Trophoblast cell (in vitro differentiated cells and primary cell): ENCODE measurements at regions not wholly inside any gene's neighbourhood (a gene's known extent, or its start where the extent isn't known, plus 50 kb on each side); places are given as distances from the start of the nearest gene placed in this dataset.
"Not testable (repeated sequence)": the region's sequence is repeated elsewhere in the genome, so short reads cannot be mapped to it uniquely, and the experiment has no call there.

Experiments
- DNase-seq, 2 donors: peaks; one replicate each; pipeline ENCODE4 v3.0.0-alpha.2; 2016
- H2AFZ ChIP-seq: 2 replicates; pipeline ENCODE4 v1.6.1; 2013; ENCODE audit warnings: low read length, moderate library complexity, mild to moderate bottlenecking; ENCODE audit not compliant: insufficient read depth, poor library complexity
- H2AK5ac ChIP-seq: 2 replicates; pipeline ENCODE4 v1.6.1; 2013; ENCODE audit warnings: mild to moderate bottlenecking, low read length
- H2BK120ac ChIP-seq: 2 replicates; pipeline ENCODE4 v1.6.1; 2013; ENCODE audit warnings: low read length, mild to moderate bottlenecking, moderate library complexity; ENCODE audit not compliant: insufficient read depth, poor library complexity
- H2BK12ac ChIP-seq: 2 replicates; pipeline ENCODE4 v1.6.1; 2013; ENCODE audit warnings: mild to moderate bottlenecking, low read length, moderate library complexity
- H2BK5ac ChIP-seq: 2 replicates; pipeline ENCODE4 v1.6.1; 2013; ENCODE audit warnings: low read length, low read depth, moderate library complexity, mild to moderate bottlenecking; ENCODE audit not compliant: poor library complexity
- H3K14ac ChIP-seq: 2 replicates; pipeline ENCODE4 v1.6.1; 2013; ENCODE audit warnings: mild to moderate bottlenecking, low read length
- H3K18ac ChIP-seq: 2 replicates; pipeline ENCODE4 v1.6.1; 2013; ENCODE audit warnings: mild to moderate bottlenecking, low read length
- H3K23ac ChIP-seq: 2 replicates; pipeline ENCODE4 v1.6.1; 2013; ENCODE audit warnings: low read length
- H3K27ac ChIP-seq: 2 replicates; pipeline ENCODE4 v1.5.1; 2013; ENCODE audit warnings: low read depth, mild to moderate bottlenecking, inconsistent platforms, low read length, moderate library complexity
- H3K27me3 ChIP-seq: 2 replicates; pipeline ENCODE4 v1.6.1; 2013; ENCODE audit warnings: inconsistent platforms, mild to moderate bottlenecking, low read length, moderate library complexity; ENCODE audit not compliant: insufficient read depth
- H3K36me3 ChIP-seq, 2 experiments: 1 replicate in 1 of 2; 2 replicates in 1 of 2; pipeline ENCODE4 v1.6.1; 2013; ENCODE audit warnings: low read length in 2 of 2, mild to moderate bottlenecking in 2 of 2, moderate library complexity in 1 of 2; ENCODE audit not compliant: insufficient read depth in 2 of 2, control insufficient read depth in 1 of 2
- H3K4ac ChIP-seq: 2 replicates; pipeline ENCODE4 v1.6.1; 2013; ENCODE audit warnings: low read depth, mild to moderate bottlenecking, low read length, moderate library complexity
- H3K4me1 ChIP-seq, 2 experiments: 1 replicate in 1 of 2; 2 replicates in 1 of 2; pipeline ENCODE4 v1.6.1; 2013; ENCODE audit warnings: low read length in 2 of 2, mild to moderate bottlenecking in 2 of 2, moderate library complexity in 1 of 2; ENCODE audit not compliant: insufficient read depth in 2 of 2, control insufficient read depth in 1 of 2
- H3K4me2 ChIP-seq: 2 replicates; pipeline ENCODE4 v1.6.1; 2013; ENCODE audit warnings: inconsistent platforms, mild to moderate bottlenecking, low read length, moderate library complexity
- H3K4me3 ChIP-seq: 2 replicates; pipeline ENCODE4 v1.5.1; 2013; ENCODE audit warnings: mild to moderate bottlenecking, low read depth, low read length, inconsistent platforms
- H3K79me1 ChIP-seq: one replicate; pipeline ENCODE4 v1.6.1; 2013; ENCODE audit warnings: low read length
- H3K79me2 ChIP-seq: 2 replicates; pipeline ENCODE4 v1.6.1; 2013; ENCODE audit warnings: low read length, mild to moderate bottlenecking; ENCODE audit not compliant: control insufficient read depth, insufficient read depth, poor library complexity
- H3K9ac ChIP-seq: 2 replicates; pipeline ENCODE4 v1.6.1; 2013; ENCODE audit warnings: mild to moderate bottlenecking, low read length
- H3K9me3 ChIP-seq: 2 replicates; pipeline ENCODE4 v1.6.1; 2013; ENCODE audit warnings: low read depth, mild to moderate bottlenecking, control low read depth, inconsistent platforms, low read length; ENCODE audit not compliant: insufficient read depth
- H4K12ac ChIP-seq: 2 replicates; pipeline ENCODE4 v1.6.1; 2013; ENCODE audit warnings: low read depth, mild to moderate bottlenecking, low read length, moderate library complexity
- H4K8ac ChIP-seq: 2 replicates; pipeline ENCODE4 v1.6.1; 2013; ENCODE audit warnings: low read depth, mild to moderate bottlenecking, low read length, moderate library complexity
- H4K91ac ChIP-seq: one replicate; pipeline ENCODE4 v1.6.1; 2013; ENCODE audit warnings: low read depth, mild to moderate bottlenecking, low read length, moderate library complexity
- WGBS: extraction: QIAGEN DNeasy Blood & Tissue Kit; methylation state at CpG from one replicate; pipeline ENCODE4 v1.1.7; 2013; ENCODE audit warnings: missing lambda C conversion rate; ENCODE audit not compliant: insufficient read length, insufficient coverage; ENCODE audit errors: extremely low coverage; 5-methylcytosine and 5-hydroxymethylcytosine counted together

GRCh38 chr3:61387817-61388216 lies 136.6 kb upstream of the FHIT start:
- DNase-seq: peak; percentile 83 to 88
- Histone ChIP-seq H2AK5ac (no peak overlapping the region), H3K14ac (no peak overlapping the region), H2BK120ac (no peak overlapping the region), H4K8ac (no peak overlapping the region), H3K9ac (no peak overlapping the region), H3K27ac (no peak overlapping the region), H2BK12ac (no peak overlapping the region), H3K4ac (no peak overlapping the region), H2AFZ (no peak overlapping the region), H3K4me3 (no peak overlapping the region), H3K36me3 (peaks cover 0 to 3% of the 10 kb centered on the region in 2 experiments), H3K23ac (no peak overlapping the region), H3K9me3 (peaks cover 6% of the 10 kb centered on the region), H3K79me2 (no peaks in the 10 kb centered on the region), H4K91ac (no peak overlapping the region), H4K12ac (no peak overlapping the region), H3K4me2 (no peak overlapping the region), H3K18ac (no peak overlapping the region), H2BK5ac (no peak overlapping the region), H3K4me1 (no peaks in the 10 kb centered on the region), H3K27me3 (no peaks in the 10 kb centered on the region), H3K79me1 (no peaks in the 10 kb centered on the region)
- no CpG with 5 or more reads among the region's 3 CpGs for WGBS

- not testable (repeated sequence) for H3K79me1 ChIP-seq, H3K27me3 ChIP-seq, H3K23ac ChIP-seq, H2BK120ac ChIP-seq, H3K4me1 ChIP-seq, H3K27ac ChIP-seq, H2BK12ac ChIP-seq, H3K18ac ChIP-seq, H3K79me2 ChIP-seq, H3K14ac ChIP-seq, H3K4me3 ChIP-seq, H3K4ac ChIP-seq, DNase-seq, H4K8ac ChIP-seq, H4K12ac ChIP-seq, H3K36me3 ChIP-seq, H4K91ac ChIP-seq, H2AFZ ChIP-seq, H3K9ac ChIP-seq, H2AK5ac ChIP-seq, H3K4me2 ChIP-seq, H2BK5ac ChIP-seq
- WGBS: no CpG with 5 or more reads among the region's 23 CpGs
- H3K9me3 ChIP-seq: peaks cover 14% of the 10 kb centered on the region
These were observed 142.3 kb upstream of the FHIT start for GRCh38 chr3:61393480-61393947.

GRCh38 chr3:61401359-61401758 lies 150.1 kb upstream of the FHIT start:
- no peak overlapping the region for H3K23ac ChIP-seq
- no peak overlapping the region for H4K12ac ChIP-seq
- H3K4ac ChIP-seq: no peak overlapping the region
- no peaks in the 10 kb centered on the region for H3K79me1 ChIP-seq
- no peak overlapping the region for H2AFZ ChIP-seq
- no peak overlapping the region for H3K14ac ChIP-seq
- WGBS: no CpG with 5 or more reads among the region's 3 CpGs
- H3K4me2 ChIP-seq: no peak overlapping the region
- H4K91ac ChIP-seq: no peak overlapping the region
- H3K36me3 ChIP-seq: no peaks in the 10 kb centered on the region
- H3K4me3 ChIP-seq: no peak overlapping the region
- H3K9me3 ChIP-seq: no peaks in the 10 kb centered on the region
- no peaks in the 10 kb centered on the region for H3K27me3 ChIP-seq
- H3K9ac ChIP-seq: no peak overlapping the region
- no peak overlapping the region for H3K27ac ChIP-seq
- no peak overlapping the region for H2BK12ac ChIP-seq
- H3K4me1 ChIP-seq: no peaks in the 10 kb centered on the region
- no peak overlapping the region for H2BK5ac ChIP-seq
- no peaks in the 10 kb centered on the region for H3K79me2 ChIP-seq
- no peak overlapping the region for H4K8ac ChIP-seq
- H2BK120ac ChIP-seq: no peak overlapping the region
- H3K18ac ChIP-seq: no peak overlapping the region
- H2AK5ac ChIP-seq: no peak overlapping the region
- DNase-seq: no peak

GRCh38 chr3:61407397-61407796 lies 154.0 kb upstream of the PTPRG start:
- no peak overlapping the region for H3K23ac ChIP-seq
- H4K12ac ChIP-seq: no peak overlapping the region
- no peak overlapping the region for H2BK12ac ChIP-seq
- no peaks in the 10 kb centered on the region for H3K4me1 ChIP-seq
- no peak overlapping the region for H3K9ac ChIP-seq
- H3K18ac ChIP-seq: no peak overlapping the region
- WGBS: no CpG with 5 or more reads among the region's 1 CpG
- H2BK5ac ChIP-seq: no peak overlapping the region
- H3K79me1 ChIP-seq: no peaks in the 10 kb centered on the region
- H3K4ac ChIP-seq: no peak overlapping the region
- no peaks in the 10 kb centered on the region for H3K79me2 ChIP-seq
- no peak overlapping the region for H3K4me2 ChIP-seq
- H3K36me3 ChIP-seq: no peaks in the 10 kb centered on the region
- no peaks in the 10 kb centered on the region for H3K9me3 ChIP-seq
- no peak overlapping the region for H4K8ac ChIP-seq
- no peaks in the 10 kb centered on the region for H3K27me3 ChIP-seq
- H3K4me3 ChIP-seq: no peak overlapping the region
- H2AK5ac ChIP-seq: no peak overlapping the region
- no peak overlapping the region for H2AFZ ChIP-seq
- H3K14ac ChIP-seq: no peak overlapping the region
- H4K91ac ChIP-seq: no peak overlapping the region
- no peak overlapping the region for H2BK120ac ChIP-seq
- DNase-seq: no peak
- H3K27ac ChIP-seq: no peak overlapping the region
